PC-3 (cell line): ENCODE measurements at regions not wholly inside any gene's neighbourhood (a gene's known extent, or its start where the extent isn't known, plus 50 kb on each side); places are given as distances from the start of the nearest gene placed in this dataset.
"Not testable (repeated sequence)": the region's sequence is repeated elsewhere in the genome, so short reads cannot be mapped to it uniquely, and the experiment has no call there.

ENCODE experiments used
- ATAC-seq: fragments of 200-7000 bp; cut with Tn5 transposase; 2 replicates; pipeline ENCODE4 v1.9.1; 2020; ENCODE audit warnings: mild to moderate bottlenecking, moderate library complexity
- BruUV-seq: library from RNA; stranded (reverse); fragments of 400-500 nt; replicated peaks from 2 replicates; lab custom pipeline; 2021; lab: Mats Ljungman, UMichigan
- CTCF ChIA-PET: fragments of 300-600 bp; sonication (Branson Sonifier 250); formaldehyde crosslinking; loops from one replicate; lab custom pipeline; 2022; ENCODE audit warnings: antibody characterized with exemption; lab: Charles Lee
- POLR2A ChIA-PET: fragments of 300-600 bp; sonication (Branson Sonifier 250); formaldehyde crosslinking; loops from one replicate; lab custom pipeline; 2022; ENCODE audit warnings: antibody characterized with exemption; ENCODE audit not compliant: unreplicated experiment; lab: Charles Lee
- DNase-seq: peaks from one replicate; pipeline ENCODE4 v3.0.0-alpha.2; 2015
- H2AFZ ChIP-seq: fragments of 300-600 bp; sonication (generic); 2 replicates; pipeline ENCODE4 v1.6.0; 2016; ENCODE audit warnings: antibody characterized with exemption, low read length
- H3F3A ChIP-seq: fragments of 300-600 bp; sonication (generic); one replicate; pipeline ENCODE4 v1.6.0; 2017; ENCODE audit warnings: antibody characterized with exemption, low read length, control low read depth, mild to moderate bottlenecking; ENCODE audit not compliant: unreplicated experiment
- H3K27ac ChIP-seq: fragments of 300-600 bp; sonication (generic); 2 replicates; pipeline ENCODE4 v1.5.1; 2016; ENCODE audit warnings: mild to moderate bottlenecking, low read length
- H3K27me3 ChIP-seq: fragments of 300-600 bp; sonication (generic); 2 replicates; pipeline ENCODE4 v1.6.1; 2016; ENCODE audit warnings: low read length, mixed read lengths
- H3K36me3 ChIP-seq: fragments of 300-600 bp; sonication (generic); 2 replicates; pipeline ENCODE4 v1.6.1; 2016; ENCODE audit warnings: low read depth, mixed run types, low read length, mixed read lengths
- H3K4me1 ChIP-seq: fragments of 300-600 bp; sonication (generic); 2 replicates; pipeline ENCODE4 v1.5.1; 2016; ENCODE audit warnings: low read length; ENCODE audit not compliant: insufficient read depth
- H3K4me2 ChIP-seq: fragments of 300-600 bp; sonication (generic); 2 replicates; pipeline ENCODE4 v1.6.0; 2016; ENCODE audit warnings: low read length
- H3K4me3 ChIP-seq: fragments of 300-600 bp; sonication (generic); 2 replicates; pipeline ENCODE4 v1.5.1; 2016; ENCODE audit warnings: mild to moderate bottlenecking, low read length, mixed read lengths
- H3K79me2 ChIP-seq: fragments of 300-600 bp; sonication (generic); 2 replicates; pipeline ENCODE4 v1.6.1; 2017; ENCODE audit warnings: low read length, mixed read lengths
- H3K9ac ChIP-seq: fragments of 300-600 bp; sonication (generic); 2 replicates; pipeline ENCODE4 v1.6.0; 2016; ENCODE audit warnings: mild to moderate bottlenecking, low read length
- H3K9me2 ChIP-seq: fragments of 300-600 bp; sonication (generic); replicated peaks from 2 replicates; pipeline ENCODE4 v1.6.1; 2016; ENCODE audit warnings: mixed run types, low read length, mixed read lengths
- H3K9me3 ChIP-seq: fragments of 300-600 bp; sonication (generic); 2 replicates; pipeline ENCODE4 v1.6.1; 2016; ENCODE audit warnings: low read length, mixed read lengths
- H4K20me1 ChIP-seq: fragments of 300-600 bp; sonication (generic); 2 replicates; pipeline ENCODE4 v1.6.1; 2016; ENCODE audit warnings: low read length, mixed read lengths
- CTCF ChIP-seq: fragments of 300-600 bp; sonication (generic); conservative IDR thresholded peaks from 2 replicates; pipeline ENCODE4 v1.5.1; 2017; ENCODE audit warnings: antibody characterized with exemption, low read depth, mild to moderate bottlenecking, low read length
- EZH2 ChIP-seq: fragments of 300-600 bp; sonication (generic); IDR thresholded peaks from one replicate; pipeline ENCODE4 v1.6.1; 2017; ENCODE audit warnings: antibody characterized with exemption, mild to moderate bottlenecking, low read length; ENCODE audit not compliant: unreplicated experiment
- EZH2phosphoT487 ChIP-seq: fragments of 300-600 bp; sonication (generic); IDR thresholded peaks from 2 replicates; pipeline ENCODE4 v1.6.1; 2018; ENCODE audit warnings: mild to moderate bottlenecking, antibody characterized with exemption, low read length, borderline replicate concordance
- intact Hi-C: fragments of 100-400 bp; cut with micrococcal nuclease; formaldehyde crosslinking; loops from 2 replicates; pipeline ENCODE4 v1.9.0; 2023

GRCh38 chr3:11709782-11710181 lies 66.1 kb upstream of the VGLL4 start:
- ChIA-PET POLR2A (no interaction called here), CTCF (no interaction called here)
- H3K27ac ChIP-seq, result no peak overlapping the region
- no peak overlapping the region for H3K9ac ChIP-seq
- ATAC-seq (no peak), DNase-seq (no peak)
- no peak for TF ChIP-seq EZH2
- no peak for TF ChIP-seq CTCF
- TF ChIP-seq EZH2phosphoT487, result no peak
- H3K4me3 ChIP-seq, result no peak overlapping the region
- intact Hi-C loops, result no loop called here
- H4K20me1 ChIP-seq, result peaks cover 13% of the 10 kb centered on the region; the same call in 1 of the 2 replicates
- H2AFZ ChIP-seq, result no peak overlapping the region
- H3K4me2 ChIP-seq, result no peak overlapping the region
- no TSS peak for BruUV-seq
- H3K9me3 ChIP-seq, result no peaks in the 10 kb centered on the region
- peaks cover 93% of the 10 kb centered on the region for H3K79me2 ChIP-seq
- no peaks in the 10 kb centered on the region for H3F3A ChIP-seq
- no peaks in the 10 kb centered on the region for H3K9me2 ChIP-seq
- no peaks in the 10 kb centered on the region for H3K27me3 ChIP-seq
- H3K4me1 ChIP-seq, result no peaks in the 10 kb centered on the region
- H3K36me3 ChIP-seq, result 0 out of 2 replicates have a peak, but pooled peaks cover 10% of the 10 kb centered on the region

DNA sequence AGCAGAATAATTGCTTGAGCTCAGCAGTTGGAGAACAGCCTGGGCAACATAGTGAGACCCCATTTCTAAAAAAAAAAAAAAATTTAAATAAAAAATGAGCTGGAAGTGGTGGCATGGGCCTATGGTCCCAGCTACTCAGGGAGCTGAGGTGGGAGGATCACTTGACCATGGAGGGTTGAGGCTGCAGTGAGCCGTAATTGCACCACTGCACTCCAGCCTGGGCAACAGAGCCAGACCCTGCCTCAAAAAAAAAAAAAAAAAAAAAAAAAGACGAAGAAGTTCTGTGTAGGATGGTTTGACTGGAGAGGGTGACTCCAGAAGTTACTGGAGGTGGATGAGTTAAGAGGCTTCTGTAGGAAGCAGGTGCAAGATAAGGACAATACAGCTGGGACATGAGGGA lies 63.4 kb upstream of the VGLL4 start:
- H3K4me2 ChIP-seq, CTCF ChIA-PET, H3K36me3 ChIP-seq, H3K27ac ChIP-seq, H3K9me2 ChIP-seq, intact Hi-C loops, BruUV-seq, H3K27me3 ChIP-seq, H3K9me3 ChIP-seq, H2AFZ ChIP-seq, H3K4me1 ChIP-seq, ATAC-seq, H3K9ac ChIP-seq, H4K20me1 ChIP-seq, POLR2A ChIA-PET, H3K4me3 ChIP-seq, DNase-seq, H3F3A ChIP-seq: not testable (repeated sequence)
- H3K79me2 ChIP-seq, result peaks cover 87% of the 10 kb centered on the region

DNA sequence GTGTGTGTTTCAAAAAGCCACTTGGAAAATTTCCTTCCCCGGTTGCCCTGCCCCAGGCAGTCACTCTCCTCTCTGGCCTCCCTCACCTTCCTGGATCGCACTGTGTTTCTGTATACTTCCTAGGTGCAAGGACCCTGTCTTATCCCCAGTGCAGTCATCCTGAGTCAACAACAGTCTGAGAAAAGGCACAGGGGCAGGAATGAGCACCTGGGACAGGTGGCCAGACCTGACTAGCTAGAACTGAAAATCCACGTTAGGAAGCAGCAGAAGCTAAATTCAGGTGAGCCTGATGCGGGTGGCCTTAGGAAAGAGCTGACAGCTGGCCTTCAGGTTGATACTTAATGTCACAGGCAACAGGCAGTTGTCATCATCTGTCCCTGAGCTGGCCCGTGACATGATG lies 62.9 kb upstream of the VGLL4 start:
- H3F3A ChIP-seq, result no peaks in the 10 kb centered on the region
- DNase-seq, result no peak
- H3K9ac ChIP-seq, result no peak overlapping the region
- 0 out of 2 replicates have a peak, but pooled peaks cover 10% of the 10 kb centered on the region for H3K36me3 ChIP-seq
- H2AFZ ChIP-seq, result no peak overlapping the region
- H3K9me3 ChIP-seq, result no peaks in the 10 kb centered on the region
- no peak for ATAC-seq
- H3K4me1 ChIP-seq, result no peaks in the 10 kb centered on the region
- no peak overlapping the region for H3K27ac ChIP-seq
- ChIA-PET POLR2A (no interaction called here), CTCF (no interaction called here)
- no peaks in the 10 kb centered on the region for H3K27me3 ChIP-seq
- no peak overlapping the region for H3K4me2 ChIP-seq
- H4K20me1 ChIP-seq, result 0 out of 2 replicates have a peak, but pooled peaks cover 7% of the 10 kb centered on the region
- H3K79me2 ChIP-seq, result peaks cover 83% of the 10 kb centered on the region
- H3K4me3 ChIP-seq, result no peak overlapping the region
- TF ChIP-seq EZH2phosphoT487, result no peak
- TF ChIP-seq EZH2, result no peak
- no peak for TF ChIP-seq CTCF
- intact Hi-C loops, result no loop called here
- no peaks in the 10 kb centered on the region for H3K9me2 ChIP-seq
- BruUV-seq, result no TSS peak
